Adipocyte (in vitro differentiated cells): ENCODE measurements at regions not wholly inside any gene's neighbourhood (a gene's known extent, or its start where the extent isn't known, plus 50 kb on each side); places are given as distances from the start of the nearest gene placed in this dataset.
"Not testable (repeated sequence)": the region's sequence is repeated elsewhere in the genome, so short reads cannot be mapped to it uniquely, and the experiment has no call there.

Experiments
- DNase-seq: peaks from one replicate; pipeline ENCODE4 v3.0.0-alpha.2; 2015; ENCODE audit warnings: low read depth
- H3K27me3 ChIP-seq: replicated peaks from 2 replicates; pipeline ENCODE4 v1.7.0; 2013; ENCODE audit warnings: mild to moderate bottlenecking, low read length, moderate library complexity; ENCODE audit not compliant: control insufficient read depth, insufficient read depth
- H3K36me3 ChIP-seq: 2 replicates; pipeline ENCODE4 v1.7.0; 2013; ENCODE audit warnings: low read length, mild to moderate bottlenecking, moderate library complexity; ENCODE audit not compliant: control insufficient read depth, insufficient read depth, severe bottlenecking
- H3K4me1 ChIP-seq: 2 replicates; pipeline ENCODE4 v1.7.0; 2013; ENCODE audit warnings: mild to moderate bottlenecking, low read length, moderate library complexity; ENCODE audit not compliant: control insufficient read depth, insufficient read depth
- H3K4me3 ChIP-seq: 2 replicates; pipeline ENCODE4 v1.7.0; 2013; ENCODE audit warnings: mild to moderate bottlenecking, low read length, moderate library complexity
- H3K9ac ChIP-seq: 2 replicates; pipeline ENCODE4 v1.7.0; 2013; ENCODE audit warnings: mild to moderate bottlenecking, low read length, moderate library complexity
- H3K9me3 ChIP-seq: 2 replicates; pipeline ENCODE4 v1.7.0; 2013; ENCODE audit warnings: mild to moderate bottlenecking, low read length, moderate library complexity; ENCODE audit not compliant: control insufficient read depth

- DNase-seq: no peak
Observed at GRCh38 chr7:9504678-9505077, 1071.3 kb downstream of the NXPH1 start.

GRCh38 chr7:9505516-9505915 is 1072.1 kb downstream of the NXPH1 start:
- no peaks in the 10 kb centered on the region for H3K9me3 ChIP-seq
- H3K9ac ChIP-seq: no peak overlapping the region
- H3K4me3 ChIP-seq: no peak overlapping the region
- H3K4me1 ChIP-seq: no peaks in the 10 kb centered on the region
- H3K36me3 ChIP-seq: no peaks in the 10 kb centered on the region
- no peak for DNase-seq
- no peaks in the 10 kb centered on the region for H3K27me3 ChIP-seq

More at GRCh38 chr7:9504678-9505077, 1071.3 kb downstream of the NXPH1 start:
- Histone ChIP-seq H3K9me3 (no peaks in the 10 kb centered on the region), H3K9ac (no peak overlapping the region), H3K4me3 (no peak overlapping the region), H3K27me3 (no peaks in the 10 kb centered on the region), H3K4me1 (no peaks in the 10 kb centered on the region), H3K36me3 (no peaks in the 10 kb centered on the region)

GRCh38 chr7:9507290-9507689 is 1073.9 kb downstream of the NXPH1 start:
- Histone ChIP-seq H3K27me3 (no peaks in the 10 kb centered on the region), H3K9me3 (no peaks in the 10 kb centered on the region), H3K9ac (no peak overlapping the region), H3K4me1 (no peaks in the 10 kb centered on the region), H3K36me3 (no peaks in the 10 kb centered on the region), H3K4me3 (no peak overlapping the region)
- no peak for DNase-seq

DNA sequence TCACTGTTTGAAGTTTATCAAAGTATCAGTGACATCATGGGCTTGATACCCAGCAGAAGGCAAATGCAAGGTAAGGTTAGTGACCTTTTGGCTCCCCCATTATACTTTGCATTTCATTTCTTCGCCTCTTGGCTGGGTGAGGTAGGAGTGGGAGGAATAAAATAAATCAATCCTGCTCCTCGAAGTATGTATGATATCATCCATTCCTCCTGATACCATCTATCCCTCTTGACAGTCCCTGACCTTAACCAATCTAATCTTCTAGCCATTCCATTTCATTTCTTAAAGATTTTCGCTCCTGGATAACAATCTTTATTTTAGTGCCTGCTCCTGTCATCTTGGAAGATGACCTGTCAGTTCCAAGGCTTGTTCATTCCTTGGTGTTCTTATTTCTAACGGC is 1083.3 kb downstream of the NXPH1 start:
- Histone ChIP-seq H3K4me1 (no peaks in the 10 kb centered on the region), H3K9ac (no peak overlapping the region), H3K36me3 (no peaks in the 10 kb centered on the region), H3K9me3 (no peaks in the 10 kb centered on the region), H3K4me3 (no peak overlapping the region), H3K27me3 (no peaks in the 10 kb centered on the region)
- no peak for DNase-seq

- Histone ChIP-seq H3K4me1 (no peaks in the 10 kb centered on the region), H3K9me3 (no peaks in the 10 kb centered on the region), H3K36me3 (no peaks in the 10 kb centered on the region), H3K27me3 (no peaks in the 10 kb centered on the region), H3K4me3 (no peak overlapping the region), H3K9ac (no peak overlapping the region)
- DNase-seq: no peak
Observed at GRCh38 chr7:9523579-9523978, 1090.2 kb downstream of the NXPH1 start.

DNA sequence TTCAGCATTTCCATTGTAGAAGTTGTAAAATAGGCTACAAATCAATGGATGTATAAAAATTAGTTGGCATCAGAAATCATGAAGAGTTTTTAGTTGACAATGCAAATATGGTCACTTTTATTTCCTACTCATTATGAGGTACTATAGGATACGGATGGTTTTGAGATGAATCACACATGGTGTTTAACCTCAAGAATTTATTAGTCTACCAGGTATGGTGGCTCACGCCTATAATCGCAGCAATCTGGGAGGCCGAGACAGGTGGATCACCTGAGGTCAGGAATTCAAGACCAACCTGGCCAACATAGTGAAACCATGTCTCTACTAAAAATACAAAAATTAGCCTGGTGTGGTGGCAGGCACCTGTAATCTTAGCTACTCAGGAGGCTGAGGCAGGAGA is 1119.0 kb downstream of the NXPH1 start:
- DNase-seq, H3K4me3 ChIP-seq, H3K9me3 ChIP-seq, H3K4me1 ChIP-seq, H3K36me3 ChIP-seq, H3K9ac ChIP-seq, H3K27me3 ChIP-seq: not testable (repeated sequence)

- no peaks in the 10 kb centered on the region for H3K27me3 ChIP-seq
- no peaks in the 10 kb centered on the region for H3K4me1 ChIP-seq
- no peaks in the 10 kb centered on the region for H3K36me3 ChIP-seq
- H3K9me3 ChIP-seq: no peaks in the 10 kb centered on the region
- DNase-seq: no peak
- H3K4me3 ChIP-seq: no peak overlapping the region
- no peak overlapping the region for H3K9ac ChIP-seq
Observed at GRCh38 chr7:9557853-9558252, 1124.4 kb downstream of the NXPH1 start.

DNA sequence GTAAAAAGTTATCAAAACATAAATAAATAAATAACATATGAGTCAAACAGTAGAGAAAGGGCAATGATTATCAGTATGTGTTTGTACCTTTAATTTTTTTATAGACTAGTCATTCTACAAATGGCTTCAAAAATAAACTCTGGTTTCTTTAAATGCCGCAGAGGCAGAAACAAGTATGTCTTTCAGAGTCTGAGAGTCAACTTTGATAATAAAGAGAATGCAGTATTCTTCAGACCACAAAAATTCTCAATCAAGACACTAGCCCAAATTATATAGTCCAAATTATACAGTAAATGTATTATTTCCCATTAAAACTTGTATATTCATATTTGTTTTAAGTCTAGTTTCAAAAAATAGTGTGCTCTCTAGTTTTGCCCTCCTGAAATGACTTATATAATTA is 1142.3 kb downstream of the NXPH1 start:
- no peak overlapping the region for H3K4me3 ChIP-seq
- DNase-seq: no peak
- H3K4me1 ChIP-seq: no peaks in the 10 kb centered on the region
- H3K36me3 ChIP-seq: no peaks in the 10 kb centered on the region
- no peaks in the 10 kb centered on the region for H3K9me3 ChIP-seq
- H3K9ac ChIP-seq: no peak overlapping the region
- no peaks in the 10 kb centered on the region for H3K27me3 ChIP-seq

- Histone ChIP-seq H3K27me3 (no peaks in the 10 kb centered on the region), H3K4me1 (no peaks in the 10 kb centered on the region), H3K9me3 (no peaks in the 10 kb centered on the region), H3K9ac (no peak overlapping the region), H3K36me3 (no peaks in the 10 kb centered on the region), H3K4me3 (no peak overlapping the region)
- DNase-seq: no peak
Observed at GRCh38 chr7:9582824-9583223, 1149.4 kb downstream of the NXPH1 start.

GRCh38 chr7:9598411-9598810 is 1165.0 kb downstream of the NXPH1 start:
- Histone ChIP-seq H3K4me3 (no peak overlapping the region), H3K27me3 (no peaks in the 10 kb centered on the region), H3K36me3 (no peaks in the 10 kb centered on the region), H3K4me1 (no peaks in the 10 kb centered on the region), H3K9ac (no peak overlapping the region), H3K9me3 (no peaks in the 10 kb centered on the region)
- DNase-seq: no peak

GRCh38 chr7:9600974-9601373 is 1167.6 kb downstream of the NXPH1 start:
- H3K27me3 ChIP-seq: no peaks in the 10 kb centered on the region
- no peaks in the 10 kb centered on the region for H3K4me1 ChIP-seq
- no peaks in the 10 kb centered on the region for H3K36me3 ChIP-seq
- no peak for DNase-seq
- H3K4me3 ChIP-seq: no peak overlapping the region
- H3K9ac ChIP-seq: no peak overlapping the region
- H3K9me3 ChIP-seq: no peaks in the 10 kb centered on the region

- DNase-seq: no peak
- Histone ChIP-seq H3K9ac (no peak overlapping the region), H3K4me3 (no peak overlapping the region), H3K36me3 (no peaks in the 10 kb centered on the region), H3K27me3 (no peaks in the 10 kb centered on the region), H3K9me3 (peaks cover 7% of the 10 kb centered on the region), H3K4me1 (no peaks in the 10 kb centered on the region)
Observed at GRCh38 chr7:9603291-9603690, 1169.9 kb downstream of the NXPH1 start.
